Loucy (cell line): ENCODE measurements at regions not wholly inside any gene's neighbourhood (a gene's known extent, or its start where the extent isn't known, plus 50 kb on each side); places are given as distances from the start of the nearest gene placed in this dataset.

Experiments
- H2AFZ ChIP-seq: fragments of 200-600 bp; sonication (generic); 2 replicates; pipeline ENCODE4 v1.6.0; 2016; ENCODE audit warnings: antibody characterized with exemption, mild to moderate bottlenecking, low read length, moderate library complexity
- H3F3A ChIP-seq: fragments of 200-600 bp; 2 replicates; pipeline ENCODE4 v1.6.0; 2016; ENCODE audit warnings: antibody characterized with exemption, low read depth, mild to moderate bottlenecking
- H3K27me3 ChIP-seq: fragments of 200-600 bp; sonication (generic); 2 replicates; pipeline ENCODE4 v1.6.1; 2014; ENCODE audit warnings: low read length, mild to moderate bottlenecking; ENCODE audit not compliant: insufficient read depth, poor library complexity, severe bottlenecking
- H3K36me3 ChIP-seq: fragments of 200-600 bp; sonication (generic); 2 replicates; pipeline ENCODE4 v1.6.1; 2016; ENCODE audit warnings: low read length; ENCODE audit not compliant: insufficient read depth
- H3K4me1 ChIP-seq: fragments of 200-600 bp; sonication (generic); 2 replicates; pipeline ENCODE4 v1.5.1; 2014; ENCODE audit warnings: low read length, mild to moderate bottlenecking; ENCODE audit not compliant: insufficient read depth, poor library complexity, severe bottlenecking
- H3K4me2 ChIP-seq: fragments of 200-600 bp; sonication (generic); 2 replicates; pipeline ENCODE4 v1.6.0; 2014; ENCODE audit warnings: antibody characterized with exemption, low read length, low read depth, mild to moderate bottlenecking; ENCODE audit not compliant: poor library complexity, severe bottlenecking
- H3K4me3 ChIP-seq: fragments of 200-600 bp; sonication (generic); 2 replicates; pipeline ENCODE4 v1.5.1; 2014; ENCODE audit warnings: low read length, mild to moderate bottlenecking, mixed read lengths; ENCODE audit not compliant: poor library complexity, severe bottlenecking
- H3K79me2 ChIP-seq: fragments of 200-600 bp; sonication (generic); 2 replicates; pipeline ENCODE4 v1.6.1; 2014; ENCODE audit warnings: low read length; ENCODE audit not compliant: insufficient read depth
- H3K9ac ChIP-seq: fragments of 200-600 bp; sonication (generic); 2 replicates; pipeline ENCODE4 v1.6.0; 2014; ENCODE audit warnings: mild to moderate bottlenecking, low read depth, low read length, moderate library complexity; ENCODE audit not compliant: poor library complexity, severe bottlenecking
- H3K9me2 ChIP-seq: fragments of 200-600 bp; sonication (generic); replicated peaks from 2 replicates; pipeline ENCODE4 v1.6.1; 2016; ENCODE audit warnings: low read depth, low read length, mixed read lengths
- H3K9me3 ChIP-seq: fragments of 200-600 bp; sonication (generic); 2 replicates; pipeline ENCODE4 v1.6.1; 2014; ENCODE audit warnings: mild to moderate bottlenecking, antibody characterized with exemption, low read length, low read depth; ENCODE audit not compliant: insufficient read depth
- H4K20me1 ChIP-seq: fragments of 200-600 bp; sonication (generic); 2 replicates; pipeline ENCODE4 v1.6.0; 2014; ENCODE audit warnings: antibody characterized with exemption, low read length, mild to moderate bottlenecking; ENCODE audit not compliant: insufficient read depth, poor library complexity, severe bottlenecking
- EZH2phosphoT487 ChIP-seq: fragments of 200-600 bp; IDR thresholded peaks from 2 replicates; pipeline ENCODE4 v1.6.1; 2018; ENCODE audit warnings: antibody characterized with exemption, mild to moderate bottlenecking, moderate library complexity, borderline replicate concordance
- TF ChIP-seq, protein P1 (sequence below): fragments of 200-600 bp; sonication (generic); conservative IDR thresholded peaks from 2 replicates; pipeline ENCODE4 v1.5.1; 2014; ENCODE audit warnings: mild to moderate bottlenecking, antibody characterized with exemption, low read length

GRCh38 chr14:40053416-40053815 lies 621.2 kb upstream of the FBXO33 start:
- no peaks in the 10 kb centered on the region for H3K27me3 ChIP-seq

DNA sequence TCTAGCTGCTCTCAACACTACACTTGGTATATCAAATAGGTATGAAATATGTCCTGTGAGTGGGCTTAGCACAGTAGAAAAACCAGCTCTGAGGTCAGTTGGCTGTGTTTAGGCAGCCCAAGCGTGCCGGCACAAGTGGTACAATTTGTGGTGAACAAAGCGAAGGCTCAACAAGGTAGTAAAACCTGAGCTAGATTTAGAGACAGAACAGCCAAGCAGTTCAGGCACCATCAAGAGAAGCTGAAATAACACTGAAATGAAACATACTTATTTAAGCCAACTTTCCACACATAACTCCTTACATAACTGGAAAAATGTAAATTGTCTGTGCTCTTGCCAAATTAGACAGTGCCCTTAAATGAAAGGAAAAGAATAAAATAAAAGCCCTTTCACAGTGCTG lies 596.8 kb upstream of the FBXO33 start:
- Histone ChIP-seq H3F3A (no peaks in the 10 kb centered on the region), H3K9me3 (no peaks in the 10 kb centered on the region), H3K36me3 (no peaks in the 10 kb centered on the region), H4K20me1 (no peaks in the 10 kb centered on the region), H3K79me2 (no peaks in the 10 kb centered on the region), H3K27me3 (no peaks in the 10 kb centered on the region), H3K9me2 (no peaks in the 10 kb centered on the region), H3K4me3 (no peak overlapping the region), H3K4me2 (no peak overlapping the region), H3K9ac (no peak overlapping the region), H3K4me1 (no peaks in the 10 kb centered on the region), H2AFZ (no peak overlapping the region)
- TF ChIP-seq EZH2phosphoT487: no peak
- TF ChIP-seq, protein P1, sequence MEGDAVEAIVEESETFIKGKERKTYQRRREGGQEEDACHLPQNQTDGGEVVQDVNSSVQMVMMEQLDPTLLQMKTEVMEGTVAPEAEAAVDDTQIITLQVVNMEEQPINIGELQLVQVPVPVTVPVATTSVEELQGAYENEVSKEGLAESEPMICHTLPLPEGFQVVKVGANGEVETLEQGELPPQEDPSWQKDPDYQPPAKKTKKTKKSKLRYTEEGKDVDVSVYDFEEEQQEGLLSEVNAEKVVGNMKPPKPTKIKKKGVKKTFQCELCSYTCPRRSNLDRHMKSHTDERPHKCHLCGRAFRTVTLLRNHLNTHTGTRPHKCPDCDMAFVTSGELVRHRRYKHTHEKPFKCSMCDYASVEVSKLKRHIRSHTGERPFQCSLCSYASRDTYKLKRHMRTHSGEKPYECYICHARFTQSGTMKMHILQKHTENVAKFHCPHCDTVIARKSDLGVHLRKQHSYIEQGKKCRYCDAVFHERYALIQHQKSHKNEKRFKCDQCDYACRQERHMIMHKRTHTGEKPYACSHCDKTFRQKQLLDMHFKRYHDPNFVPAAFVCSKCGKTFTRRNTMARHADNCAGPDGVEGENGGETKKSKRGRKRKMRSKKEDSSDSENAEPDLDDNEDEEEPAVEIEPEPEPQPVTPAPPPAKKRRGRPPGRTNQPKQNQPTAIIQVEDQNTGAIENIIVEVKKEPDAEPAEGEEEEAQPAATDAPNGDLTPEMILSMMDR: no peak

More at GRCh38 chr14:40053416-40053815, 621.2 kb upstream of the FBXO33 start:
- H3K4me3 ChIP-seq: no peak overlapping the region
- no peaks in the 10 kb centered on the region for H3K4me1 ChIP-seq
- no peaks in the 10 kb centered on the region for H3K79me2 ChIP-seq
- H2AFZ ChIP-seq: no peak overlapping the region
- H3K4me2 ChIP-seq: no peak overlapping the region
- no peaks in the 10 kb centered on the region for H3K9me3 ChIP-seq
- no peak overlapping the region for H3K9ac ChIP-seq
- no peaks in the 10 kb centered on the region for H3F3A ChIP-seq
- no peaks in the 10 kb centered on the region for H3K36me3 ChIP-seq
- TF ChIP-seq, protein P1: no peak
- TF ChIP-seq EZH2phosphoT487: no peak
- H3K9me2 ChIP-seq: no peaks in the 10 kb centered on the region
- no peaks in the 10 kb centered on the region for H4K20me1 ChIP-seq

DNA sequence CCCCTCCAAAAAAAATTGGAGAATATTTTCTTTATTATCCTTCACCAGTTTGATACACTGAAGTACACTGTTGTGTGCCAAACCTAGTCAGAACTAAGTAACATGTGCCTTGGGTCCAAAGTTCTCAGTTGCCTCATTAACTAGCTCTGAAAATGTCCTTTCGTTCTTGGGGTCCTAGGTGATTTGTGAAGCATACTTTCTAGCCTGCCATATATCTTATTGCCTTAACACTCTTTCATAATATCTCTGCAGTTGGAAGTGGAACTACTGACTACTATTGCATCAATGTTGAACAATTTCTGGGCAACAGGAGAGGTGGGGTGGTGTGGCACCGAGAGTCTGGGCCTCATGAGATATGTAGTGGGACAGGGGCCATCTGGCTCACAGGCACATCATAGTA lies 592.9 kb upstream of the FBXO33 start:
- H3F3A ChIP-seq: no peaks in the 10 kb centered on the region
- H3K4me3 ChIP-seq: no peak overlapping the region
- H4K20me1 ChIP-seq: no peaks in the 10 kb centered on the region
- no peak overlapping the region for H3K9ac ChIP-seq
- no peaks in the 10 kb centered on the region for H3K27me3 ChIP-seq
- no peak for TF ChIP-seq EZH2phosphoT487
- TF ChIP-seq, protein P1: no peak
- no peaks in the 10 kb centered on the region for H3K9me3 ChIP-seq
- no peaks in the 10 kb centered on the region for H3K79me2 ChIP-seq
- no peak overlapping the region for H3K4me2 ChIP-seq
- no peaks in the 10 kb centered on the region for H3K36me3 ChIP-seq
- no peaks in the 10 kb centered on the region for H3K4me1 ChIP-seq
- no peak overlapping the region for H2AFZ ChIP-seq
- H3K9me2 ChIP-seq: no peaks in the 10 kb centered on the region
